Liver (tissue), 8 donors: ENCODE measurements at regions not wholly inside any gene's neighbourhood (a gene's known extent, or its start where the extent isn't known, plus 50 kb on each side); places are given as distances from the start of the nearest gene placed in this dataset.

ENCODE experiments used
- DNase-seq: peaks from one replicate; pipeline ENCODE4 v3.0.0-alpha.2; 2017; ENCODE audit warnings: low spot score
- H3K27ac ChIP-seq, 2 donors: one replicate each; pipeline ENCODE4 v1.7.0; 2013; ENCODE audit warnings: inconsistent platforms in 2 of 2, low read length in 2 of 2, control low read depth in 1 of 2, low read depth in 1 of 2, mild to moderate bottlenecking in 1 of 2
- H3K27me3 ChIP-seq, 4 donors: one replicate each; pipeline versions ENCODE4 v1.6.1 to v1.7.0; 2013; ENCODE audit warnings: low read length in 3 of 4, inconsistent platforms in 1 of 4, mild to moderate bottlenecking in 1 of 4, moderate library complexity in 1 of 4; ENCODE audit not compliant: control insufficient read depth in 4 of 4, insufficient read depth in 4 of 4
- H3K36me3 ChIP-seq, 4 donors: one replicate each; pipeline versions ENCODE4 v1.6.1 to v1.7.0; 2013; ENCODE audit warnings: low read length in 3 of 4, mild to moderate bottlenecking in 3 of 4, low read depth in 1 of 4, moderate library complexity in 1 of 4; ENCODE audit not compliant: control insufficient read depth in 4 of 4, insufficient read depth in 3 of 4
- H3K4me1 ChIP-seq, 4 donors: one replicate each; pipeline versions ENCODE4 v1.6.1 to v1.7.0; 2013; ENCODE audit warnings: low read length in 3 of 4, mild to moderate bottlenecking in 3 of 4, moderate library complexity in 1 of 4; ENCODE audit not compliant: control insufficient read depth in 4 of 4, insufficient read depth in 4 of 4
- H3K4me3 ChIP-seq, 3 donors: one replicate each; pipeline versions ENCODE4 v1.6.1 to v1.7.0; 2013; ENCODE audit warnings: low read length in 3 of 3, control low read depth in 1 of 3, low read depth in 1 of 3, mild to moderate bottlenecking in 1 of 3
- H3K9ac ChIP-seq, 2 donors: one replicate each; pipeline ENCODE4 v1.7.0; 2013; ENCODE audit warnings: low read length in 2 of 2, mild to moderate bottlenecking in 2 of 2, moderate library complexity in 2 of 2, control low read depth in 1 of 2, low read depth in 1 of 2
- H3K9me3 ChIP-seq, 4 donors: one replicate each; pipeline versions ENCODE4 v1.6.1 to v1.7.0; 2013; ENCODE audit warnings: low read length in 3 of 4; ENCODE audit not compliant: control insufficient read depth in 4 of 4
- ATF3 ChIP-seq: IDR thresholded peaks from 2 replicates; pipeline ENCODE4 v1.6.1; 2016; ENCODE audit warnings: antibody characterized with exemption
- CTCF ChIP-seq: fragments of 150-350 bp; IDR thresholded peaks from 2 replicates; pipeline ENCODE4 v1.5.1; 2017; ENCODE audit warnings: improper control_type of control experiment, low read depth, low read length; ENCODE audit not compliant: missing input control
- EGR1 ChIP-seq, 2 donors: IDR thresholded peaks; 2 replicates each; pipeline ENCODE4 v1.6.1; 2016 to 2018; ENCODE audit warnings: antibody characterized with exemption in 2 of 2, low read depth in 2 of 2
- FOXA1 ChIP-seq: IDR thresholded peaks from 2 replicates; pipeline ENCODE4 v1.6.1; 2016; ENCODE audit warnings: antibody characterized with exemption
- GABPA ChIP-seq, 2 donors: IDR thresholded peaks in 1 of 2; conservative IDR thresholded peaks in 1 of 2; 2 replicates each; pipeline ENCODE4 v1.6.1; 2016; ENCODE audit warnings: antibody characterized with exemption in 2 of 2, mild to moderate bottlenecking in 1 of 2, moderate library complexity in 1 of 2
- HNF4A ChIP-seq, 2 donors: conservative IDR thresholded peaks; 2 replicates each; pipeline ENCODE4 v1.6.1; 2016; ENCODE audit warnings: antibody characterized with exemption in 2 of 2, mild to moderate bottlenecking in 2 of 2
- HNF4G ChIP-seq: IDR thresholded peaks from 2 replicates; pipeline ENCODE4 v1.6.1; 2016; ENCODE audit warnings: antibody characterized with exemption
- MAX ChIP-seq: IDR thresholded peaks from 2 replicates; pipeline ENCODE4 v1.6.1; 2016; ENCODE audit warnings: antibody characterized with exemption
- NR2F2 ChIP-seq: IDR thresholded peaks from 2 replicates; pipeline ENCODE4 v1.6.1; 2016; ENCODE audit warnings: antibody characterized with exemption
- REST ChIP-seq: IDR thresholded peaks from 2 replicates; pipeline ENCODE4 v1.6.1; 2016; ENCODE audit warnings: antibody characterized with exemption, mild to moderate bottlenecking
- RXRA ChIP-seq, 2 donors: IDR thresholded peaks; 2 replicates each; pipeline ENCODE4 v1.6.1; 2017 to 2018; ENCODE audit warnings: antibody characterized with exemption in 2 of 2, mild to moderate bottlenecking in 1 of 2
- SP1 ChIP-seq: IDR thresholded peaks from 2 replicates; pipeline ENCODE4 v1.6.1; 2018; ENCODE audit warnings: antibody characterized with exemption, mild to moderate bottlenecking
- YY1 ChIP-seq: IDR thresholded peaks from 2 replicates; pipeline ENCODE4 v1.6.1; 2016; ENCODE audit warnings: antibody characterized with exemption, mild to moderate bottlenecking
- ZBTB33 ChIP-seq: IDR thresholded peaks from 2 replicates; pipeline ENCODE4 v1.6.1; 2016; ENCODE audit warnings: antibody characterized with exemption
- WGBS: extraction: QIAGEN DNeasy Blood & Tissue Kit; methylation state at CpG from one replicate; pipeline ENCODE4 v1.1.7; 2013; 5-methylcytosine and 5-hydroxymethylcytosine counted together
- donor health status: healthy.
- donor health status: healthy.
- donor health status: healthy.
- donor health status: healthy.
- donor health status: healthy.

DNA sequence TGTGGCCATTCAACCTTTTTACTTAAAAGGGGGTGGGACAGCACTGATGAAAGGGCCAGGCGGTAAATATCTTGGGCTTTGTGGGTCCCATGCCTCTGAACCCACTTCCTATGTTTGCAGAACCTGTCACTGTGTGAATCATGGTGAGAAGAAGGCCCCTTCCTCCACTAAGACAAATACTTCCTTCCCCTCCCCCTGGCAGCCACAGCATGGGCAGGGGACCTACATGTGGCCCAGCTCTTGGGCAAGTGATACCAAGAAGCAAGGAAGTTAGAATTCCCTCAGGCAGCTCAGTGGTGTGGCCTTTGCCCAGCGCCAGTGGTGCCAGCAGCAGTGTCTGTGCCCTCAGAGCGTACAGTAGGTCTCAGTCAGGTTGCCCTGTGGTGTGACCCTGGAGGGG lies 168.6 kb downstream of the TRIM33 start:
- H3K27ac ChIP-seq = peak overlapping the region in 1 of 2 donors; percentile 6

More for the DNA sequence above, 168.6 kb downstream of the TRIM33 start:
- no peak for TF ChIP-seq FOXA1
- no peak for TF ChIP-seq MAX
- TF ChIP-seq ZBTB33 = no peak
- TF ChIP-seq RXRA (IDR thresholded peaks at IDR 0.05) = no peak
- no peak for TF ChIP-seq HNF4A (conservative IDR thresholded peaks at IDR 0.05)
- no peak for TF ChIP-seq CTCF
- no peak for TF ChIP-seq ATF3
- TF ChIP-seq HNF4G = no peak
- no peak for TF ChIP-seq NR2F2
- TF ChIP-seq YY1 = no peak
- no peak for TF ChIP-seq EGR1 (IDR thresholded peaks at IDR 0.05; ENCODE audit: low read depth in 2 of 2)
- no peak for TF ChIP-seq SP1
- no peak for TF ChIP-seq REST
- TF ChIP-seq GABPA (IDR thresholded peaks at IDR 0.05 in 1 of 2, conservative IDR thresholded peaks at IDR 0.05 in 1 of 2) = no peak
- peaks cover 0 to 13% (median 7%) of the 10 kb centered on the region in 4 donors for H3K4me1 ChIP-seq
- H3K27me3 ChIP-seq = peaks cover 0 to 2% (median 0%) of the 10 kb centered on the region in 4 donors
- H3K36me3 ChIP-seq = no peaks in the 10 kb centered on the region
- DNase-seq = no peak
- H3K9me3 ChIP-seq = no peaks in the 10 kb centered on the region
- WGBS = 79% methylated on average over 3 of the region's 3 CpGs
- no peak overlapping the region for H3K9ac ChIP-seq
- H3K4me3 ChIP-seq = no peak overlapping the region
